HG02678 (cell line): ENCODE measurements at regions not wholly inside any gene's neighbourhood (a gene's known extent, or its start where the extent isn't known, plus 50 kb on each side); places are given as distances from the start of the nearest gene placed in this dataset.
"Not testable (repeated sequence)": the region's sequence is repeated elsewhere in the genome, so short reads cannot be mapped to it uniquely, and the experiment has no call there.

Experiments used
- ATAC-seq: cut with Tn5 transposase; IDR thresholded peaks from one replicate; pipeline ENCODE4 v1.9.1; 2021; ENCODE audit warnings: mild to moderate bottlenecking, moderate library complexity; ENCODE audit not compliant: unreplicated experiment

- ATAC-seq, result no peak
Observed at GRCh38 chr10:57094083-57094482, 733.0 kb upstream of the ZWINT start.

- no peak for ATAC-seq
Observed at GRCh38 chr10:57053530-57053929, 692.5 kb upstream of the ZWINT start.

- no peak for ATAC-seq
Observed at GRCh38 chr10:57049096-57049495, 688.0 kb upstream of the ZWINT start.

- no peak for ATAC-seq
Observed at GRCh38 chr10:57038531-57038930, 677.5 kb upstream of the ZWINT start.

GRCh38 chr10:57035310-57035709, 674.3 kb upstream of the ZWINT start:
- ATAC-seq, result no peak

- not testable (repeated sequence) for ATAC-seq
Observed at GRCh38 chr10:57032301-57032700, 671.2 kb upstream of the ZWINT start.

DNA sequence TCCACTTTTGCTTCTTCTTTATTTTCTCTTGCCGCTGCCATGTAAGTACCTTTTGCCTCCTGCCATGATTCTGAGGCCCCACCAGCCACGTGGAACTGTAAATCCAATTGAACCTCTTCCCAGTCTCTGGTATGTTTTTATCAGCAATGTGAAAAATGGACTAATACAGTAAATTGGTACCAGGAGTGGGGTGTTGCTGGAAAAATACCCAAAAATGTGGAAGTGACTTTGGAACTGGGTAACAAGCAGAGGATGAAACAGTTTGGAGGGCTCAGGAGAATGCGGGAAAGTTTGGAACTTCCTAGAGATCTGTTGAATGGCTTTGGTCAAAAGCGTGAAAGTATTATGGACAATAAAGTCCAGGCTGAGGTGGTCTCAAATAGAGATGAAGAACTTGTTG, 670.3 kb upstream of the ZWINT start:
- ATAC-seq, result no peak

DNA sequence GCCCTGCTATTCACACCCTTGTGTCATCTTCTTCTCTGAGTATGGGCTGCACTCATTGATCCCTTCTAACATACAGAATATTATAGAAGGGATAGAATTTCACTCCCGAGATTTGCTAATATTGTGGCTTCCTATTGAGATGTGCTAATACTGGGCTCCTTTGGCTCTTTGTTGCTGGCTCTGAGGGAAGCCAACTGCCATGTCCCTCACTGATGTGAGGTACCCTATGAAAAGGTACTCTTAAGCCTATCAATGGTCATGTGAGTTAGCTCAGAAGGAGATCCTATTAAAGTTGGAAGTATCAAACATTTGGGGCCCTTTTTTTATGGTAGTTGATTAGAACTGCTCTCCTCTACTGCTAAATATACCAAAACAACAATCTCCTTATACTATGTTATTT, 665.2 kb upstream of the ZWINT start:
- ATAC-seq, result no peak

GRCh38 chr10:57023626-57024025, 662.6 kb upstream of the ZWINT start:
- ATAC-seq, result no peak

- ATAC-seq, result no peak
Observed at GRCh38 chr10:57018452-57018851, 657.4 kb upstream of the ZWINT start.

DNA sequence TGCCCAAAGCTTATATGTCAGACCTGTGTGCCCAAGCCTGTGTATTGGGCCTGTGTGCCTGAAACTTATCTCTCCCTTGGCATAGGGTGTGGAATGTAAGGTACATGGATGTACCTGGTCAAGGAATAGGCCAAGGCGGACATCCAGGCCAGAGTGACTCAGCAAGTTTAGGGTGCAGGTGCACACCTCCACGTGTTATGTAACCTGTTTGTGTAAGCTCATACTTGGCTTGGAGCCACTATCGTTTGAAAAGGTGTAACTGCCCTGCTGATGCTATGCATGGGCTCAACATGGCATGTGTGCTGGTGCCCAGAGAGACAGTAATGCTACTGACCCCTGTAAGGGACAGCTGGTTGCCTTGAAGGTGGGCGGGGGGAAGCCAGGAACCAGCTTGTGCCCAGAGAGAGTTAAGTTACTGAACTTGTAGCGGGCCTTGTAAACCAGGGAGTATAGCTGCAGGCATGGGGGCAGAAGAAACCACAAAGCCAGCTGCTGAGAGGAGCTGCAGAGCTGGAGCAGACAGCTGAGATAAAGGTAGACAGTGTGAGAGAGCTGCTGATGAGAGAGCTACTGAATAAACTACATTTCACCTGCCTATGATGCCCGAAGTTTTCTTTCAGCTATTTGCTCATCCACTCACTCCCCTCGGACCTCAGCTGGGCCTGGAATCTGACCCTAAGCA, 656.4 kb upstream of the ZWINT start:
- ATAC-seq, result no peak

DNA sequence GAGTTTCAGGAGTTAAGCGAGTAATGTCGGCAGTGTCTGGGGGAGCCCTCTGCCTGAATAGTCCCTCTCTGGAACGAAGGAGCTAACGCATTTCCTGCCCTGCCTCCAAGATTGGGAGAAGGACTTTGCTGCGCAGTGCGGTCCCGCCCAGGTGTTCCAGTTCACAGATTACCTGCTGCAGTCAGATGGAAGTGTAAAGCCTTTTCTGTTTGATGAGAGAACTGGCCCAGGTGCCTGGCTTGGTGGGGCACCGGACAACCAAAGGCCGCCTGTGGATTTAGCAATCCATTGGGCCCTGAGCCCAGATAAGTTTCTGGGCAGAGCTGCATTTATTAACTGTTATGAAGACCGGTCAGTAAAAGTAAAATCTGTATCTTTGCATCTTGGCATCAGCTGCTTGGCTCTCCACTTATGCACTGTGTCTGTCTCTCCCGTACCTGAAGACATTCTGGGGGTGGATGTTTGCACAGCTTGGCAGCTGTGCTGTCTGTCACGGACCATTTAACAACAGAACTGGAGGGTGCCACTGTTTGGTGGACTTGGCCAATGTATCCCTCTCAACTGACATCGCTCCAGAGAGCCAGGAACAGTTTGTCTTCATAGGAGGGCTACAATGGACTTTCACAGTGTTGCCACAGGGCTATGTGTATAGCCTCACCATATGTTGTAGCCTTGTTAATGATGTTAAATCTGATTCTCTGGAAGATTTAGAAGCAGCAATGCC, 654.7 kb upstream of the ZWINT start:
- ATAC-seq, result no peak

DNA sequence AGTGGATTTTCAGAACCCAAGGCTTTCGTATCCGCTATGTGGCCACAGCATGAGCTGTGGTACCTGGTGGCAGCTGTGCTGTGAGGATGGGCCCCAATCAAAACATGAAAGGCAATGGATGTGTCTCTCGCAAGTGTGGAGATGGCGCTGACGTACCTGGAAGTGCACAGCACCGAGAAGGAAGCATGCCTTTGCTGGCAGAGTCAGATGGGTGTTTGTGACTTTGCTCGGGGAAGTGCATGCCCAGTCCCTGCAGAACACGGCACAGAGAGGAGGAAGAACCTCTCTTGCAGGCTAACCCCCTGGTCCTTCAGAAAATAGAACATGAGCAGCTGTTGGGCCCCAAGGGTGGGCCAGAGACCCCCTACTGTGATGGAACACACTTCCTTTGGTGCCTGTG, 654.1 kb upstream of the ZWINT start:
- ATAC-seq, result no peak

- ATAC-seq, result no peak
Observed at GRCh38 chr10:57014758-57015157, 653.7 kb upstream of the ZWINT start.

DNA sequence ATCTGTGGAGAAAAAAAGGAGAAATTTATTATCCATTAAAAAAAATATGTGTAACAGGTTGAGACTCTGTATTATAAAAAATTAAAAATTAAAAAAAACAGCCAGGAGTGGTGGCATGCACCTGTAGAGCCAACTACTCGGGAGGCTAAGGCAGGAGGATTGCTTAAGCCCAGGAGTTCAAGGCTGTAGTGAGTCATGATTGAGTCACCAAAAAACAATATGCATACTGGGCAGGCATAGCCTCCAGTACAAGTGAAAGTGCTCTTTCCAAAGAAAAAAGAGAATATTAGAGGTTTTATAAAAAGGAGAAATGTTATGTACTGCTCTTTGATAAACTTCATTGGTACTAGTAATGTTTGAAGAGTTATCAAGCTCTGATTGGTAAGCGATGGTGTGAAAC, 647.1 kb upstream of the ZWINT start:
- ATAC-seq, result no peak

- ATAC-seq, result no peak
Observed at GRCh38 chr10:56991591-56992069, 630.6 kb upstream of the ZWINT start.

GRCh38 chr10:56975513-56975912, 614.5 kb upstream of the ZWINT start:
- ATAC-seq, result no peak

DNA sequence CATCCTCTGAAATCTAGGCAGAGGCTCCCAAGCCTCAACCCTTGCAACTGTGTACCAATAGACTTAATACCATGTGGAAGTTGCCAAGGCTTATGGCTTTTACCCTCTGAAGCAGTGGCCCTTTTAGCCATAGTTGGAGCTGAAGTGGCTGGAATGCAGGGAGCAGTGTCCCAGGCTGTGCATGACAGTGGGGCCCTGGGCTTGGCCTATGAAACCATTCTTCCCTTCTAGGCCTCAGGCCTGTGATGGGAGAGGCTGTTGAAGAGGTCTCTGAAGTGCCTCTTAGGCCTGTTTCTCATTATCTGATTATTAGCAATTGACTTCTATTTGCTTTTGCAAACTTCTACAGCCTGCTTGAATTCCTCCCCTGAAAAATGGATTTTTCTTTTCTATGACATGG, 612.7 kb upstream of the ZWINT start:
- no peak for ATAC-seq

GRCh38 chr10:56943221-56943755, 582.2 kb upstream of the ZWINT start:
- ATAC-seq, result no peak

DNA sequence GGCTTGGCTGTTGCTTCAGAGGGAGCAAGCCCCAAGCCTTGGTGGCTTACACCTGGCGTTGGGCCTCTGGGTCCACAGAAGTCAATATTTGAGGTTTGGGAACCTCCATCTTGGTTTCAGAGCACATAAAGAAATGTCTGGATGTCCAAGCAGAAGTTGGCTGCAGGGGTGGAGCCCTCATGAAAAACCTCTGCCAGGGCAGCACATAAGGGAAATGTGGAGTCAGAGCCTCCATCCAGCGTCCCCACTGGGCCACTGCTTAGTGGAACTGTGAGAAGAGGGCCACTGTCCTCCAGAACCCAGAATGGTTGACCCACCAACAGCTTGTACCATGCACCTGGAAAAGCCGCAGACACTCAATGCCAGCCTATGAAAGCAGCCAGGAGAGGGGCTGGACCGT, 573.5 kb upstream of the ZWINT start:
- ATAC-seq, result no peak

- no peak for ATAC-seq
Observed at GRCh38 chr10:56928714-56929113, 567.7 kb upstream of the ZWINT start.

- ATAC-seq, result no peak
Observed at GRCh38 chr10:56927701-56928100, 566.6 kb upstream of the ZWINT start.
